ENCODE measurements at regions not wholly inside any gene's neighbourhood (a gene's known extent, or its start where the extent isn't known, plus 50 kb on each side); places are given as distances from the start of the nearest gene placed in this dataset.

GRCh38 chr11:16611926-16612565 lies 126.4 kb upstream of the C11orf58 start:
- ChIA-PET POLR2A (no interaction called here), CTCF (interaction anchor here (0.7 to 3.7 kb wide), 10 partner anchors 26 to 1704 kb away, joined by 3 to 29 read pairs (median 9); no protein-coding TSS in a partner anchor)
- FAIRE-seq: no peak

GRCh38 chr11:16611401-16611921 lies 127.0 kb upstream of the C11orf58 start:
- ATAC-seq (no peak), DNase-seq (ENCODE audit: low read depth in 1 of 2, low spot score in 1 of 2) (no peak), FAIRE-seq (peak; percentile 7)
- WGBS (ENCODE audit: missing lambda C conversion rate): 41% methylated on average over 14 of the region's 14 CpGs
- H3K9me3 ChIP-seq: no peaks in the 10 kb centered on the region
- H3K27ac ChIP-seq: no peak overlapping the region
- H3K4me2 ChIP-seq: no peak overlapping the region
- peaks cover 22% of the 10 kb centered on the region for H3K4me1 ChIP-seq
- H3K4me3 ChIP-seq: no peak overlapping the region
- CTCF ChIA-PET: interaction anchor here (0.7 kb wide), 1 partner anchor 26 kb away, joined by 3 read pairs; no protein-coding TSS in a partner anchor
- no peak for TF ChIP-seq NFE2L2 (conservative IDR thresholded peaks at IDR 0.05; ENCODE audit: low read length)
- no peak for TF ChIP-seq RARB (CRISPR knock-in tag; IDR thresholded peaks at IDR 0.05)
- no peak for TF ChIP-seq MAFK (IDR thresholded peaks at IDR 0.05; ENCODE audit: partially characterized antibody)
- no peak for TF ChIP-seq HEYL (CRISPR knock-in tag; IDR thresholded peaks at IDR 0.05)
- no peak for TF ChIP-seq EHF (CRISPR knock-in tag; IDR thresholded peaks at IDR 0.05)
- TF ChIP-seq HES2 (IDR thresholded peaks at IDR 0.05): no peak
- no peak for TF ChIP-seq KDM5A (IDR thresholded peaks at IDR 0.05)
- no peak for TF ChIP-seq HMGXB4 (CRISPR knock-in tag; IDR thresholded peaks at IDR 0.05; ENCODE audit: borderline replicate concordance)
- TF ChIP-seq USF2 (IDR thresholded peaks at IDR 0.05): no peak
- no peak for TF ChIP-seq CHD2 (IDR thresholded peaks at IDR 0.05; ENCODE audit: low read length, partially characterized antibody)
- no peak for TF ChIP-seq POLR2A (IDR thresholded peaks at IDR 0.05; ENCODE audit: low read length)
- no peak for TF ChIP-seq RCOR1 (IDR thresholded peaks at IDR 0.05; ENCODE audit: low read depth, low read length)
- no peak for TF ChIP-seq TP53 (CRISPR knock-in tag; IDR thresholded peaks at IDR 0.05)
- POLR2A ChIA-PET: no interaction called here

More at GRCh38 chr11:16611926-16612565, 126.4 kb upstream of the C11orf58 start:
- Histone ChIP-seq H3K4me2 (no peak overlapping the region), H3K9me3 (no peaks in the 10 kb centered on the region), H3K27ac (no peak overlapping the region), H3K4me1 (peaks cover 16% of the 10 kb centered on the region), H3K4me3 (no peak overlapping the region)
- ATAC-seq: no peak
- TF ChIP-seq HOXB5 (CRISPR knock-in tag; IDR thresholded peaks at IDR 0.05) (no peak), RAD21 (conservative IDR thresholded peaks at IDR 0.05 in 1 of 2, IDR thresholded peaks at IDR 0.05 in 1 of 2) (no peak), FOXS1 (CRISPR knock-in tag; IDR thresholded peaks at IDR 0.05) (no peak), SREBF2 (IDR thresholded peaks at IDR 0.05) (no peak), HOXB13 (CRISPR knock-in tag; IDR thresholded peaks at IDR 0.05; ENCODE audit: low read depth) (no peak), EHF (CRISPR knock-in tag; IDR thresholded peaks at IDR 0.05) (no peak), ATOH8 (CRISPR knock-in tag; IDR thresholded peaks at IDR 0.05; ENCODE audit: low read depth) (no peak), CBX8 (IDR thresholded peaks at IDR 0.05) (no peak), EP300 (IDR thresholded peaks at IDR 0.05) (no peak)
- WGBS (ENCODE audit: missing lambda C conversion rate): 36% methylated on average over 11 of the region's 11 CpGs
- DNase-seq (ENCODE audit: low read depth in 1 of 2, low spot score in 1 of 2): no peak

Measured in A549 (cell line).